Brain microvascular endothelial cell (primary cell): ENCODE measurements at regions not wholly inside any gene's neighbourhood (a gene's known extent, or its start where the extent isn't known, plus 50 kb on each side); places are given as distances from the start of the nearest gene placed in this dataset.

ENCODE experiments used
- DNase-seq: peaks from one replicate; pipeline ENCODE4 v3.0.0-alpha.2; 2020
- H3K27ac ChIP-seq: fragments of 250-450 bp; sonication (Bioruptor Pico); 2 replicates; pipeline ENCODE4 v1.5.1; 2020; ENCODE audit warnings: mild to moderate bottlenecking, moderate library complexity
- H3K27me3 ChIP-seq: fragments of 250-450 bp; sonication (Bioruptor Pico); replicated peaks from 2 replicates; pipeline ENCODE4 v1.5.1; 2020; ENCODE audit warnings: mild to moderate bottlenecking
- H3K36me3 ChIP-seq: fragments of 250-450 bp; sonication (Bioruptor Pico); replicated peaks from 2 replicates; pipeline ENCODE4 v1.5.1; 2020; ENCODE audit warnings: mild to moderate bottlenecking
- H3K4me3 ChIP-seq: 2 replicates; pipeline ENCODE4 v1.5.1; 2011; ENCODE audit warnings: low read depth, mild to moderate bottlenecking, control low read depth, low read length, moderate library complexity
- in situ Hi-C: cut with HindIII; loops from 2 replicates; pipeline ENCODE4 v1.10.0; 2017; ENCODE audit warnings: low sequenced_read_pairs, low pct_ligation_motif_present
- TF ChIP-seq, protein P1 (sequence below): IDR thresholded peaks from 2 replicates; pipeline ENCODE4 v1.5.1; 2011; ENCODE audit warnings: low read depth, mild to moderate bottlenecking, moderate library complexity, low read length, control low read depth, inconsistent platforms; ENCODE audit errors: missing control alignments

DNA sequence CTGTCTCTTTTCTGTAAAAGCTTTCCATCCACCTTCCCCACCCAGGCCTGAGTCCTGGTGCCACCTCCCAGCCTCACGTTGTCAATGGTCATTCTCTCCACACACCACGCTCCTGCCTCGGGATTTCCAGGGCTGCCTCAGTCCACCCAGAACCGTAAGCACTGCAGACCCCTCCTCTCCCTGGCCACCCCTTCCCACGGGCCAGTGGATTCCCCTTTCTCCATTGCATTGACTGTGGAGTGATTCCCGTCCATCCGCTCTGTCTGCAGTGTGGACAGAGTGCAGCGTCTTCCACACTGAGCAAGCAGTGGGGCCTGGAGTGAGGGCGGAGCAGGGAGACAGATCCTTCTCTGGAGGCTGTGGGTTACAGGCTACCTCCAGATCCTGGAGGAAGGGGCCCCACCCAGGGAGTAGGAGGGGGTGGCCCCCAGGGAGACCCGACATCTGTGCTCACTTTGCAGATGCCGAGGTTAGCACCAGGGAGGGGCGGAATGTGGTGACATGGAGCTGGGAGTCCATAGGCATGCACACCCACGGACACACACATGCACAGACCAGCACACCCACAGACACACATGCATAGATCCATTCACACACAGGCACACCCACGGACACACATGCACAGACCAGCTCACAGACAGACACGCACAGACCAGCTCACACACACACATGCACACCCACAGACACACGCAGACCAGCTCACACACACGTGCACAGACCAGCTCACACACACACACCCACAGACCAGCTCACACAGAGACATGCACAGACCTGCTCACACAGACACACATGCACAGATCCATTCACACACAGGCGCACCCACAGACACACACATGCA, 109.6 kb upstream of the B3GAT1 start:
- H3K27ac ChIP-seq = no peak overlapping the region
- no peaks in the 10 kb centered on the region for H3K27me3 ChIP-seq
- H3K36me3 ChIP-seq = no peaks in the 10 kb centered on the region
- in situ Hi-C loops = no loop called here
- no peak for DNase-seq
- no peak overlapping the region for H3K4me3 ChIP-seq
- TF ChIP-seq, protein P1, sequence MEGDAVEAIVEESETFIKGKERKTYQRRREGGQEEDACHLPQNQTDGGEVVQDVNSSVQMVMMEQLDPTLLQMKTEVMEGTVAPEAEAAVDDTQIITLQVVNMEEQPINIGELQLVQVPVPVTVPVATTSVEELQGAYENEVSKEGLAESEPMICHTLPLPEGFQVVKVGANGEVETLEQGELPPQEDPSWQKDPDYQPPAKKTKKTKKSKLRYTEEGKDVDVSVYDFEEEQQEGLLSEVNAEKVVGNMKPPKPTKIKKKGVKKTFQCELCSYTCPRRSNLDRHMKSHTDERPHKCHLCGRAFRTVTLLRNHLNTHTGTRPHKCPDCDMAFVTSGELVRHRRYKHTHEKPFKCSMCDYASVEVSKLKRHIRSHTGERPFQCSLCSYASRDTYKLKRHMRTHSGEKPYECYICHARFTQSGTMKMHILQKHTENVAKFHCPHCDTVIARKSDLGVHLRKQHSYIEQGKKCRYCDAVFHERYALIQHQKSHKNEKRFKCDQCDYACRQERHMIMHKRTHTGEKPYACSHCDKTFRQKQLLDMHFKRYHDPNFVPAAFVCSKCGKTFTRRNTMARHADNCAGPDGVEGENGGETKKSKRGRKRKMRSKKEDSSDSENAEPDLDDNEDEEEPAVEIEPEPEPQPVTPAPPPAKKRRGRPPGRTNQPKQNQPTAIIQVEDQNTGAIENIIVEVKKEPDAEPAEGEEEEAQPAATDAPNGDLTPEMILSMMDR = no peak

DNA sequence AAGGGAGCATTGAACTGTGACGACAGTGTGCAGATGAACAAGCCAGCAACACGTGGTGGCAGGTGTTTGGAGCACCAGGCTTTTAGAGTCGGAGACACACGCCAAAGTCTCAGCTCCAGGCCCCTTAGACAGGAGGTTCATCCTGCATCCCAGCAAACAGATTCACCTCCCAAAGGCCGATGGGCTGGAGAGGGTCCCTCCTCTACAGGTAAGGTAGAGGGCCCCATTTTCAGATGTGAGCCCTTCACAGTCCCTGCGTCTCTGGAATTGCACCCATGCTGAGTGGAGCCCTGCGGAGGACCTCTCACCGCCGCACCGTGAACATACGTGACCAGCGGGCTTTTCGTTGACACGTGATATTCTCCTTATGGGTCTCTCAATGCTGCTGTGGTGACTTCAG, 109.0 kb upstream of the B3GAT1 start:
- no peaks in the 10 kb centered on the region for H3K27me3 ChIP-seq
- DNase-seq = no peak
- TF ChIP-seq, protein P1 = no peak
- H3K36me3 ChIP-seq = no peaks in the 10 kb centered on the region
- no peak overlapping the region for H3K27ac ChIP-seq
- H3K4me3 ChIP-seq = no peak overlapping the region
- in situ Hi-C loops = no loop called here

DNA sequence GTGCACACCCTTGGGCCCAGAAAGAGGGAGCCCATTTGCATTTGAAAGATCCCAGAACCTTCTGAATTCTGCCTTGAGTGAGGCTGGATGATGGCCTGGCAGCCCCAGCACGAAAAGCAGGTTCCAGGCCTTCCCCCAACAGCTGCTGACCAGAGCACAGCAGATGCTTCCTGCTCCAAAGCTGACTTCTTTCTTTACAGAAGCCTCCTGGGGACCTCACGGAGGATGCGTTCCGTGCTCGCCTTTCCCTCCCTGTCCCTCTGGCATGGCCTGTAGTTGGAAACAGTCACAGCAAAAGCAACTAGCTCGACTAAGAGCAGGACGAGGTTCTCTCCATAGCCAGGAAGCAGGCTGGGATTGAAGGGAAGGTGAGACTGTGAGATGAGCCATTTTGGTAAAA, 107.7 kb upstream of the B3GAT1 start:
- in situ Hi-C loops = no loop called here
- no peak overlapping the region for H3K4me3 ChIP-seq
- H3K36me3 ChIP-seq = no peaks in the 10 kb centered on the region
- H3K27ac ChIP-seq = no peak overlapping the region
- TF ChIP-seq, protein P1 = no peak
- H3K27me3 ChIP-seq = no peaks in the 10 kb centered on the region
- no peak for DNase-seq

DNA sequence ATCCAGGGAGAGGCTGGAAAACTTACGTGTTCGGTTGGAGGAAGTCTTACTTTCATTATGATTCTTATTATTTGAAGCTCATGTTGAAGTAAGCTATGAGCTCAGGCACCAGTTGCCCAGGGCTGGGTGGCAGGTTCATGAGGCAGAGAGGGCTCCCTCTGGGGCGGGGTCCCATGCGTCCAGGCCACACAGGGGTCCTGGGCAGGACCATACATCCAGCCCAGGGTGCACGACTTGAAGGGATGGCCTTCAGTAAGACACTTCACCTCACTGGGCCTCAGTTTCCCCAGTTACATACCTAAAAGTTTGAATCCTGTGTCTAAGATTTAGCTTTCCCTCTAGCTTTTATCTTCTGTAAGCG, 107.3 kb upstream of the B3GAT1 start:
- in situ Hi-C loops = no loop called here
- no peak for DNase-seq
- no peak overlapping the region for H3K27ac ChIP-seq
- no peaks in the 10 kb centered on the region for H3K27me3 ChIP-seq
- no peaks in the 10 kb centered on the region for H3K36me3 ChIP-seq
- TF ChIP-seq, protein P1 = no peak
- H3K4me3 ChIP-seq = no peak overlapping the region

DNA sequence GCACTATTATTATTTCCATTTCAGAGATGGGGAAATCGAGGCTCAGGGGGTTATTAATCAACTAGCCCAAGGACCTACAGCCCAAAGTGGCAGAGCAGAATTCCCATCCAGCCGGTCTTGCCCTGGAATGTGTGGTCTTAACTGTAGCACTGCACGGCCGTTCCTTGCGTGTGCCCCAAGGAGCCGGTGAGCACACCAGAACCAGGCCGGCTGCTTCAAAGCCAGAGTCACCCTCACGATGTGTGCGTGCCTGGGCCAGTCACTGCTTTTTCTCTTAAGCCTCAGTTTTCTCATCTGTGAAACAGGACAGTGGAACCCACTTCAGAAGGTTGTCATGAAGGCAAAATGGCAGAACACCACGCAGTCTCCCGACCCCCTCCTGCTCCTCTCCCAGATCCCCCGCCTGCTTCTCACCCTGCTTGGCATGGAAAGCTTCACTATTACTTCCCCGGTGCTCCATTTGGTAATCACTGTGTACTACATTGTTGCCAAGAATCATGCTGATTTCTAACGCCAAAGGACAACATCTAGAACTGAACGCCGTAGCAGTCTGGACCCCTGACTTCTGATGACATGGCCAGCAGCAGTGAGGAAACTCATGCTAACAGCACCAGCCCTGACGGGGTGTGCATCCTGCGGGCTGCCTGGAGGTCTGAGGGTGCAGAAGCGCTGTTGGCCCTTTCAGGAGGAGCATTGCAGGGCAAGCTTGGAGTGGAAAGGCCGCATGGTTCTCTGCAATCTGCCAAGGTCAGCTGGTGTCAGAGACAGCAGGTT, 106.8 kb upstream of the B3GAT1 start:
- H3K36me3 ChIP-seq = no peaks in the 10 kb centered on the region
- in situ Hi-C loops = no loop called here
- no peaks in the 10 kb centered on the region for H3K27me3 ChIP-seq
- DNase-seq = no peak
- no peak overlapping the region for H3K4me3 ChIP-seq
- H3K27ac ChIP-seq = no peak overlapping the region
- TF ChIP-seq, protein P1 = no peak
